ENCODE measurements at regions not wholly inside any gene's neighbourhood (a gene's known extent, or its start where the extent isn't known, plus 50 kb on each side); places are given as distances from the start of the nearest gene placed in this dataset.

- TF ChIP-seq REST (IDR thresholded peaks at IDR 0.05) = no peak
- TF ChIP-seq CTCF (IDR thresholded peaks at IDR 0.05; ENCODE audit: low read depth, low read length, missing input control) = no peak
- TF ChIP-seq HNF4A (conservative IDR thresholded peaks at IDR 0.05) = no peak
- no peak for TF ChIP-seq MAX (IDR thresholded peaks at IDR 0.05)
- no peak for TF ChIP-seq SP1 (IDR thresholded peaks at IDR 0.05)
- TF ChIP-seq FOXA1 (IDR thresholded peaks at IDR 0.05) = no peak
- TF ChIP-seq YY1 (IDR thresholded peaks at IDR 0.05) = no peak
- no peak for TF ChIP-seq TAF1 (conservative IDR thresholded peaks at IDR 0.05)
- no peak for TF ChIP-seq NR2F2 (IDR thresholded peaks at IDR 0.05)
- TF ChIP-seq JUND (IDR thresholded peaks at IDR 0.05) = no peak
These were observed 166.4 kb upstream of the GRIN3A start for GRCh38 chr9:101904845-101905244.

Measured in liver (tissue), 3 donors.